ENCODE measurements at regions not wholly inside any gene's neighbourhood (a gene's known extent, or its start where the extent isn't known, plus 50 kb on each side); places are given as distances from the start of the nearest gene placed in this dataset.

DNA sequence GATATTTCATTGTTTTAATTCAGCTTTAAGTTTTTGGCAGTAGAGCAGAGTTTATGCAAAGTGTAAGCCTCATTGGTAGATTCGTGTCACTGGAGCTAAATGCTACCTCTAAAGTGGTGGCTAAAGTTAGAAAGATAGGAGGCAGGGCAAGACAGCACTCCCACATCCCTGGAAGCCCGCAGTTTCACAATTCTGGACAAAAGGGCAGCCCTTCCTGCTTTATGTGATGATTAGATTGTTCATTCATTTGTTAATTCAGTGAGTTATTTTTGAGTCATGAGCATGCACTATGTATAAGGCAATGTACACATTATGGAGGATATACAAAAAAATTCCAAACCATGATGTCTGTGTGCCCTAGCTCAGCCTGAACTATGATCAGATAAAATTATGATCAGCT, 52.1 kb upstream of the EIF3M start:
- peaks cover 0 to 4% (median 3%) of the 10 kb centered on the region in 3 donors for H3K4me1 Mint-ChIP-seq
- no peak overlapping the region for H3K4me3 Mint-ChIP-seq
- H3K27ac Mint-ChIP-seq, result no peak overlapping the region
- H3K27me3 Mint-ChIP-seq, result peaks cover 0 to 6% (median 0%) of the 10 kb centered on the region in 3 donors
- no peaks in the 10 kb centered on the region for H3K36me3 Mint-ChIP-seq
- ATAC-seq (ENCODE audit: low read depth in 2 of 2) (no peak), DNase-seq (no peak)
- no peaks in the 10 kb centered on the region for H3K9me3 Mint-ChIP-seq

DNA sequence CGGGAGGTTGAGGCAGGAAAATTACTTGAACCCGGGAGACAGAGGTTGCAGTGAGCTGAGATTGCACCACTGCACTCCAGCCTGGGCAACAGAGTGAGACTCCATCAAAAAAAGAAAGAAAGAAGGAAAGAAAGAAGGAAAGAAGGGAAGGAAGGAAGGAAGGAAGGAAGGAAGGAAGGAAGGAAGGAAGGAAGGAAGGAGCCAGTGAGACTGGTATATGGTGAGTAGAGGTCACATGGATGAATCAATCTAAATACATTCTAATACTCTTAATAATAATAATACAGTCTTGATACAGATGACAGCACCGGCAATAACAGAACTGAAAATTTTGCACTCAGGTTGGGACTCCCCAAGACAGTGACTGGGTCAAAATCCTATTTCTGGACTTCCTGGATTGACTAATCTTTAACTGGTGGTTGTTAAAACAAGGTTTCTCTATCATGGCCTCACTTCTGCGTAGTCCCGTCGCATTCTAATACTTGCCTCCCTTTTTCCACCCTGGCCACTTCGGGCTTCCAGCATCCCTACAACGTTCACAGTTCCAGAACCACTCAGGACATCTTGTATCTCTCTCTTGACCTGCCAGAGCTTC, 53.5 kb upstream of the EIF3M start:
- H3K4me3 Mint-ChIP-seq, result no peak overlapping the region
- no peak overlapping the region for H3K27ac Mint-ChIP-seq
- peaks cover 0 to 4% (median 3%) of the 10 kb centered on the region in 3 donors for H3K4me1 Mint-ChIP-seq
- H3K36me3 Mint-ChIP-seq, result no peaks in the 10 kb centered on the region
- H3K27me3 Mint-ChIP-seq, result peaks cover 0 to 6% (median 0%) of the 10 kb centered on the region in 3 donors
- ATAC-seq (ENCODE audit: low read depth in 2 of 2) (no peak), DNase-seq (no peak)
- H3K9me3 Mint-ChIP-seq, result peaks cover 0 to 3% (median 0%) of the 10 kb centered on the region in 7 donors

DNA sequence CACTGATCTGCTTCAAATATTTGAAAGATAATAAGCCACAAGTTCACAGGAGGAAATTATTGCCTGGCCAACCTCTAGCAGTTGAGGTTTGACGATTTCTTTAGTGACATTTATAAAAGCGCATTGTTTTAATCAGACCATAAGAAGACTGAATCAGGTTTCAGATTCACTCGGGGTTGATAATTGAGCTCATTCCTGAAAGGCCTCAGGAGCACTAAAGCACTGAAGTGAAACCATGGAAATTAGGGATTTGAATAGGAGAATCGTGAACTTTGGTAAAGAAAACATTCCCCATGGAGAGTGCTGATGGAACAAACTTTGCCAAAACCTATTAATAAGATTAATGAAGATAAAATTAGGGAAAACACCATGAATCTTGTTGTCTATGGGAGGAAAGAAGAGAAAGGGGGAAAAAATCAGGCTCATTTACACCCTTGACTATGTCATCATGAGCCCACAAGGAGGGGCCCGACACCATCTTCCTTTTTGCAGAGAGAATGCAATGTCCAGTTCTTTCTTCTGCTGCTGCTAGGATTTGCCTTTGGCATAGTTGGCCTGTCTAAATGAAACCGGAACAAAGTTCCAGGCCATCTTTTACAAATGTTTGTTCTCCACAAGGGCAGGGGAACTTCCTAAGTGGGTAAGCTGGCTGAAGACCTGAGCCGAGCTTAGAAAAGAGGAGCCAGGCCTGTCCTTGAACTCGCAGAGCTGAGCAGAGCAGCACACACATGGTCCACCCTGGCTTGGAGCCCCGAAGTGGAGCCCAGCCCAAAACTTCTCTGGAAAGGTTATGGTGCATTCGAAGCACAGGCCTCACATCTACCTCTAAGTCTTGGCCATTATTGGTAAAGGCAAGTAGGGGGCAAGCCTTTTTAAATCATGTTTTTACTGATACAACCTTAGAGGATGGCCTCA, 56.1 kb upstream of the EIF3M start:
- H3K4me3 Mint-ChIP-seq, result no peak overlapping the region
- peaks cover 0 to 4% (median 3%) of the 10 kb centered on the region in 3 donors for H3K4me1 Mint-ChIP-seq
- H3K27me3 Mint-ChIP-seq, result no peaks in the 10 kb centered on the region
- no peaks in the 10 kb centered on the region for H3K36me3 Mint-ChIP-seq
- ATAC-seq (ENCODE audit: low read depth in 2 of 2) (no peak), DNase-seq (no peak)
- no peak overlapping the region for H3K27ac Mint-ChIP-seq
- peaks cover 0 to 9% (median 4%) of the 10 kb centered on the region in 7 donors for H3K9me3 Mint-ChIP-seq

DNA sequence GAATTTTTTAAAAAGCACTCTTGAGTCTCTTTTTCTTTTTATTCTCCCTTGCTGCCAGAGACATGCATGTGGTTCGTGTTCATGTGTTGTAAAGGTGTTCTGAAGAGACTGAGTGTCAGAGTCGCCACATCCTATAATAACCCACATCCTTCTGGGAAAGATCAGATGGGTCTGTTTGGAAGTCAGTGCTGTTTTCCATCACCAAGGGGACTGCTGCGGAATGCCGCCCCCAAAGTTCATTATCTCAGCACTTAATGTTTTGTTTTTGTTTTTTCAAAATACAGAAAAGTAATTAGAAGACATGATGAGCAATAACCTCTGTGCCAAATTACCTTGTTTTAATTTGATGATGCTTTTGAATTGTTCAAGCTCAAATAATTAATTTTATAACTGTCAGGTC, 56.9 kb upstream of the EIF3M start:
- peaks cover 0 to 4% (median 3%) of the 10 kb centered on the region in 3 donors for H3K4me1 Mint-ChIP-seq
- no peaks in the 10 kb centered on the region for H3K36me3 Mint-ChIP-seq
- H3K27ac Mint-ChIP-seq, result no peak overlapping the region
- no peak for DNase-seq
- no peaks in the 10 kb centered on the region for H3K27me3 Mint-ChIP-seq
- H3K9me3 Mint-ChIP-seq, result peaks cover 0 to 9% (median 4%) of the 10 kb centered on the region in 7 donors
- H3K4me3 Mint-ChIP-seq, result no peak overlapping the region
- no peak for ATAC-seq (ENCODE audit: low read depth in 2 of 2)

DNA sequence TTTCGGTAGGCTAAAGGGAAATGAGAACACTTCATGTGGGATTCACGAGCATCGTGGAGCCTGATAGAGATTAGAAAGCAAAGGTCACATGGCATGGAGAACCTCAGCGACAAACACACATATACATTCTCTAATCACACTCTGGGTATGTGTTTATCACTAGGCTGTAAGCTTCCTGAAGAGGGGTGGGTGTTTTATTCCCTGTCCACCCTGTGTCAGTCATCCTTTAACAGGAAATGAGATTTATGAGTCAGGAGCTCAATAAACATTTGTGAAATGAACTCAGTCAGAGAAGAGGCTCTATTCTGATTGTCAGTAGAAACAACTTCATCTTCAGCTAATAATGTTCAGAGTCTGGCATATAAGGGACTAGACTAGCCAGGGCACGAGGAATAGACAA, 71.7 kb upstream of the EIF3M start:
- H3K9me3 Mint-ChIP-seq, result peaks cover 0 to 6% (median 4%) of the 10 kb centered on the region in 7 donors
- DNase-seq, result no peak

DNA sequence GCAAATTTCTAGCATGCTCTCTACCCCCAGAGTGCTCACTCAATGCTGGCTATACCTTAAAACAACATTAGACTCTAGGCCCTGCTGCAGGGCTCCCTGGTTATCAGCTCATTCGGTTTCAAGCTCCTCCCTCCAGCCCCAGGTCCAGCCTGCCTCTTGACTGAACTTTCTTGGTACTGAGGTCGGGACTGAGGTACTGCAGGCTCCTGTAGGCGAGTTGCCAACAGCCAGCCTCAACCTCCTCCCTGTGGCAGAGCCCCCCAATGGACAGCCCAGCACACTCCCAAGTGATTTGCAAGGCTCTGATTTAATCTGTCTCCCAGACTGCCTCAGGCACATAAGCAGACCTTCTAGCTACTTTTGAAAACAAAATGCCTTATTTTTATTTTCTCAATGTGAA, 73.6 kb upstream of the EIF3M start:
- peaks cover 6 to 29% (median 16%) of the 10 kb centered on the region in 3 donors for H3K27me3 Mint-ChIP-seq
- no peaks in the 10 kb centered on the region for H3K36me3 Mint-ChIP-seq
- H3K4me1 Mint-ChIP-seq, result no peaks in the 10 kb centered on the region
- DNase-seq (no peak), ATAC-seq (ENCODE audit: low read depth in 2 of 2) (no peak)
- H3K4me3 Mint-ChIP-seq, result no peak overlapping the region
- H3K27ac Mint-ChIP-seq, result no peak overlapping the region
- H3K9me3 Mint-ChIP-seq, result no peaks in the 10 kb centered on the region

More for the DNA sequence above, 71.7 kb upstream of the EIF3M start:
- H3K27ac Mint-ChIP-seq, result peak overlapping the region in 1 of 6 donors; percentile 44
- no peak overlapping the region for H3K4me3 Mint-ChIP-seq
- H3K4me1 Mint-ChIP-seq, result no peaks in the 10 kb centered on the region
- no peak for ATAC-seq (ENCODE audit: low read depth in 2 of 2)
- peaks cover 0 to 6% of the 10 kb centered on the region in 2 donors for H3K36me3 Mint-ChIP-seq
- peaks cover 6 to 35% (median 16%) of the 10 kb centered on the region in 3 donors for H3K27me3 Mint-ChIP-seq

DNA sequence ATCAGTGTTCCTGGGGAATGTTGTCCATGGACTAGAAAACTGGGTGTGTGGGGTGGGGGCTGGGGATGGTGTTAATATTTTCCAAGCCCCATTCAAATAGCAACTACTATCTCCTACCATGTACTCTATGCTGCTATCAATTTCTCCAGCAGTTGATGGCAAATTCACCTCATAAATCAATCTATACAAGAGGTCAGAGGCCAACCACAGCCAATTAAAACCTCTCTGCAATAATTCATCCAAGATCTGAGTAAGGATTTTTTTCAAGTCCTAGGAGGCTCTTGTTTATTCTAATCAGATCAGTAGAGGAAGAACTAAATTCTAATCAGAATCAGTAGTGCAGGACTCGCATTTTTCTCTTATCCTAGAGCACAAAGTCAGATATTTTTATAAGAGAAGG, 73.4 kb upstream of the WT1 start:
- Mint-ChIP-seq H3K4me1 (no peaks in the 10 kb centered on the region), H3K36me3 (no peaks in the 10 kb centered on the region)
- DNase-seq, result no peak

DNA sequence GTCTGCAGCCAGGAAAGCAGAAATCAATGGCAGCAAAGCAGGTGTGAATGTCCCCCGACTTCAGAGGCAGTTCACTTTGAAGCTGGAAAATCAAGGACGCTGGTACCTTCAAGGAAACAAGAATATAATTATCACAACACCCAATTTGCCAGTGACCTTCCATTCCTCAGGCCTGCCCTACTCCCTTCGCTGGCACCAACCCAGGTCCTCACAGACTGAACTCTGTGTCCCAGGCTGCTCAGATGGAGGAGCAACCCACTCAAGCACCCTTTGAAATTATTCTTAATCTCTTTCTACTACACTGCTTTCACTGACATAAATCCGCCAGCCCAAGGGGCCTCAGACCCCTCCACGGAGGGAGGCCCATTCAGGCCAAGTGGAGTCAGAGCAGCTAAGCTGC, 64.7 kb upstream of the WT1 start:
- Mint-ChIP-seq H3K4me1 (no peaks in the 10 kb centered on the region), H3K36me3 (no peaks in the 10 kb centered on the region), H3K9me3 (no peaks in the 10 kb centered on the region), H3K27me3 (no peaks in the 10 kb centered on the region), H3K4me3 (no peak overlapping the region), H3K27ac (peak overlapping the region in 1 of 6 donors; percentile 17)
- DNase-seq, result no peak
- ATAC-seq (ENCODE audit: low read depth in 2 of 2), result no peak

More for the DNA sequence above, 73.4 kb upstream of the WT1 start:
- H3K9me3 Mint-ChIP-seq, result no peaks in the 10 kb centered on the region
- no peak overlapping the region for H3K27ac Mint-ChIP-seq
- no peak overlapping the region for H3K4me3 Mint-ChIP-seq
- no peak for ATAC-seq (ENCODE audit: low read depth in 2 of 2)
- H3K27me3 Mint-ChIP-seq, result peaks cover 6 to 29% (median 16%) of the 10 kb centered on the region in 3 donors

DNA sequence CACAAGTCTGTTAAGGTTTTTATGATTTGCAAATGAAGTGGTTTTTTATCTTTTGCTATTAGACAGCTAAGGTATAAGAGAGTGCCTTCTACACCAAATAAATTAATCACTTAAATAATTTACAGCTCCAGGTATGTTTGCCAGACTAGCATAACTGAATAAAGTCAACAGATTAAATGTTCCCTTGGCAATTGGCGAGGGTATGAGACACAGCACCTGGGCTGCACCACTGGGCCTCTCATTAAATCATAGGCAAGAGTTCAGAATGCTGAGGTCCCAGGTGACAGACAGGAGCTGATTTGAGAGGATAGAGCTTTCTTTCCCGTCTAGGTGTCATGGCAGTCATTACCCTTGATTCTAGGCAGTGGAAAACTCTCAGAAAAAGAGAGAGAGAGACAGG, 62.6 kb upstream of the WT1 start:
- no peak overlapping the region for H3K27ac Mint-ChIP-seq
- no peaks in the 10 kb centered on the region for H3K4me1 Mint-ChIP-seq
- H3K9me3 Mint-ChIP-seq, result no peaks in the 10 kb centered on the region
- H3K36me3 Mint-ChIP-seq, result no peaks in the 10 kb centered on the region
- H3K4me3 Mint-ChIP-seq, result no peak overlapping the region
- DNase-seq (no peak), ATAC-seq (ENCODE audit: low read depth in 2 of 2) (no peak)
- H3K27me3 Mint-ChIP-seq, result no peaks in the 10 kb centered on the region

DNA sequence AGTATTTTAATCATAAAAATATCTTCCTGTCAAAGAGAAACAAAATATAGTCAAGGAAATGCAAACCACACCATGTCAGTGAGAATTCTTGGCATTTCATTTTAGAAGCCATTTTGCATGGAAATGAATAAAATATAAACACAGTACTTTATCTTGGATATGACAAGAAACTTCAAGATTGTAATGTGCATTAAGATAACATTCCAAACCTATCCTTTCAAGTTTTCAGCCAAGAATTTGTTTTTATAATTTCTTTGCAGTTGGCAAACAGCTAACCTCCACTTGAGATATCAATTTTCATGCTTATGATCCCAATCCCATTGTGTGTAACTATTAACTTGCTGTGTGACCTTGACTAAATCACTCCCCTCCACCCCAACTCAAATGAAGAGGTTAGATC, 59.3 kb upstream of the WT1 start:
- no peak for ATAC-seq (ENCODE audit: low read depth in 2 of 2)

DNA sequence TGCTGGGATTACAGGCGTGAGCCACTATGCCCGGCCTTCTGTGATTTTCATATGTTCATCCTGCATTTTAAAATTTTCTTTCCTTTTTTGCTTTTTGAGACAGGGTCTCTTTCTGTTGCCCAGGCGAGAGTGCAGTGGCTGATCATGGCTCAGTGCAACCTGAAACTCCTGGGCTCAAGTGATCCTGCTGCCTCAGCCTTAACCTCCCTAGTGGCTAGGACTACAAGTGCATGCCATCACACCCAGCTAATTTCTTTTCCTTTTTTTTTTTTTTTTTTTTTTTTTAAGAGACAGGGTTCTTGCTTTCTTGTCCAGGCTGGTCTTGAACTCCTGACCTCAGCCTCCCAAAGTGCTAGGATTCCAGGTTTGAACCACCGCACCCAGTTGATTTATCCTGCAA, 54.1 kb upstream of the WT1 start:
- no peak overlapping the region for H3K4me3 Mint-ChIP-seq
- peaks cover 0 to 2% (median 0%) of the 10 kb centered on the region in 7 donors for H3K9me3 Mint-ChIP-seq
- DNase-seq, result no peak
- no peaks in the 10 kb centered on the region for H3K36me3 Mint-ChIP-seq
- no peak for ATAC-seq (ENCODE audit: low read depth in 2 of 2)
- peaks cover 0 to 5% (median 0%) of the 10 kb centered on the region in 3 donors for H3K27me3 Mint-ChIP-seq
- no peak overlapping the region for H3K27ac Mint-ChIP-seq
- no peaks in the 10 kb centered on the region for H3K4me1 Mint-ChIP-seq

More for the DNA sequence above, 59.3 kb upstream of the WT1 start:
- Mint-ChIP-seq H3K4me1 (no peaks in the 10 kb centered on the region), H3K27ac (no peak overlapping the region), H3K9me3 (peaks cover 0 to 2% (median 0%) of the 10 kb centered on the region in 7 donors), H3K27me3 (peaks cover 0 to 5% (median 0%) of the 10 kb centered on the region in 3 donors), H3K4me3 (no peak overlapping the region), H3K36me3 (no peaks in the 10 kb centered on the region)
- no peak for DNase-seq

DNA sequence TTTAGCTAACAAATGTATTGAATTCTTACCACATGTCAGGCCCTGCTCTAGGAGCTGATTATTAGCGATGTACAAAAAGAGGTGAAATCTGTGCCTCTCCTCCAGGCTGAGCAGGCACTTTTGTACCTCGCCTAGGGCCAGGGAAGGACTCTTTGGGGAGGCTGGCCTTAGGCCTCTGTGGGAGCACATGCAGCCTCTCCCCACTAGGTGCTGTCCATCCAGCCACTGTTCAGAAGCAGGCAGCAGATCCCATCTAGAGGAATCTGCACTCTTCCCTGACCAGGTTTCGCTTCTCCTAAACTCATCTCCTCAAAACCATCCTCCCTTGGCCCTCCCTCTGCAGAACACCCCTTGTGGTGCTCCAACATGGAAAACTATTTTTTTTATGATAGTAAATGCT, 51.9 kb upstream of the WT1 start:
- H3K36me3 Mint-ChIP-seq, result no peaks in the 10 kb centered on the region
- H3K9me3 Mint-ChIP-seq, result peaks cover 0 to 2% (median 0%) of the 10 kb centered on the region in 7 donors
- no peak for ATAC-seq (ENCODE audit: low read depth in 2 of 2)
- H3K27me3 Mint-ChIP-seq, result peaks cover 0 to 6% (median 5%) of the 10 kb centered on the region in 3 donors
- no peaks in the 10 kb centered on the region for H3K4me1 Mint-ChIP-seq
- no peak for DNase-seq
- no peak overlapping the region for H3K4me3 Mint-ChIP-seq
- H3K27ac Mint-ChIP-seq, result no peak overlapping the region

DNA sequence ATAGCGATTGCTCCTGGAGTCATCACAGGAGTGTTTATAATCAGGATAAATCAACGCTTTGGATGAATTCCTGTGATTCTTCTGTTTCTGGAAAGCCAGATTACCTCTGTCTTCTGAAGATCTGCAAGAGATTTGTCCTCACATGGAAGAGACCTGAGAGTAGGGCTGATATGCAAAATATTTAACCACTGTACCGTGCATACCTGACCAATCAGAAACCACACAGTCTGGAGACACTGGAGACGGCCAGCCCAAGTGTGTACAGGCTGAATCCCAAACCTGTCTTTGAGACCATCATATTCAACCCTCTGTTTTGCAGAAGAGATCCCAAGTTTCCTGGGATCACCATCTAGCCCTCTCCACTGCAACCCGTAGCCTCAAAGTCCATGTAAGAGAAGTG, 50.4 kb upstream of the WT1 start:
- H3K27ac Mint-ChIP-seq, result no peak overlapping the region
- H3K36me3 Mint-ChIP-seq, result no peaks in the 10 kb centered on the region
- H3K27me3 Mint-ChIP-seq, result peaks cover 0 to 8% (median 0%) of the 10 kb centered on the region in 3 donors
- no peaks in the 10 kb centered on the region for H3K4me1 Mint-ChIP-seq
- no peak overlapping the region for H3K4me3 Mint-ChIP-seq
- H3K9me3 Mint-ChIP-seq, result no peaks in the 10 kb centered on the region
- no peak for ATAC-seq (ENCODE audit: low read depth in 2 of 2)
- no peak for DNase-seq
